HCT116 (cell line): ENCODE measurements at regions not wholly inside any gene's neighbourhood (a gene's known extent, or its start where the extent isn't known, plus 50 kb on each side); places are given as distances from the start of the nearest gene placed in this dataset.

ENCODE experiments used
- ATAC-seq: fragments of 200-7000 bp; cut with Tn5 transposase; 2 replicates; pipeline ENCODE4 v1.9.1; 2020; ENCODE audit warnings: mild to moderate bottlenecking, moderate library complexity
- BruUV-seq: library from RNA; stranded (reverse); fragments of 400-500 nt; replicated peaks from 2 replicates; lab custom pipeline; 2021; lab: Mats Ljungman, UMichigan
- CTCF ChIA-PET: fragments of 300-600 bp; sonication (Branson Sonifier 250); formaldehyde crosslinking; loops from one replicate; lab custom pipeline; 2021; ENCODE audit warnings: antibody characterized with exemption; lab: Charles Lee
- POLR2A ChIA-PET: fragments of 300-600, 350-600 bp; sonication (Branson Sonifier 250); formaldehyde crosslinking; loops from one replicate; lab custom pipeline; 2021; ENCODE audit warnings: antibody characterized with exemption; lab: Charles Lee
- RAD21 ChIA-PET, 2 experiments: fragments of 300-600 bp; sonication (Branson Sonifier 250); formaldehyde crosslinking; loops; one replicate each; lab custom pipeline; 2023; ENCODE audit warnings: low total read pairs in 2 of 2; ENCODE audit not compliant: uncharacterized antibody in 2 of 2, unreplicated experiment in 2 of 2, low non-redundant PET in 1 of 2; lab: Charles Lee
- DNase-seq: peaks from one replicate; pipeline ENCODE4 v3.0.0-alpha.2; 2010; ENCODE audit warnings: low read depth, low spot score
- H2AFZ ChIP-seq: fragments of 200-600 bp; shearing (Covaris generic), sonication (generic); 2 replicates; pipeline ENCODE4 v1.6.1; 2017; ENCODE audit warnings: low read depth, mixed run types, mixed read lengths, antibody characterized with exemption, low read length; ENCODE audit not compliant: poor library complexity, severe bottlenecking
- H3K27ac ChIP-seq: 2 replicates; pipeline ENCODE4 v1.5.1; 2012; ENCODE audit warnings: low read depth, low read length
- H3K27me3 ChIP-seq: fragments of 200-600 bp; sonication (generic); 2 replicates; pipeline ENCODE4 v1.6.1; 2016; ENCODE audit warnings: mixed run types, low read length, mixed read lengths; ENCODE audit not compliant: insufficient read depth
- H3K36me3 ChIP-seq, 2 experiments: fragments of 200-500 bp in 1 of 2; fragments of 200-600 bp in 1 of 2; sonication (Bioruptor generic) in 1 of 2; sonication (generic) in 1 of 2; 2 replicates each; pipeline versions ENCODE4 v1.5.1 to v1.6.1; 2014 to 2016; ENCODE audit warnings: low read length in 2 of 2, inconsistent platforms in 1 of 2, mixed read lengths in 1 of 2, mixed run types in 1 of 2; ENCODE audit not compliant: insufficient read depth in 2 of 2, control insufficient read depth in 1 of 2
- H3K4me1 ChIP-seq, 2 experiments: fragments of 200-600 bp in 1 of 2; sonication (generic) in 1 of 2; 2 replicates each; pipeline versions ENCODE4 v1.5.1 to v1.6.1; 2012 to 2017; ENCODE audit warnings: low read length in 2 of 2, inconsistent platforms in 1 of 2, mild to moderate bottlenecking in 1 of 2, mixed read lengths in 1 of 2, mixed run types in 1 of 2, moderate library complexity in 1 of 2; ENCODE audit not compliant: insufficient read depth in 2 of 2, control insufficient read depth in 1 of 2
- H3K4me2 ChIP-seq: fragments of 200-600 bp; sonication (generic); 2 replicates; pipeline ENCODE4 v1.6.1; 2017; ENCODE audit warnings: mixed run types, low read length, mixed read lengths
- H3K4me3 ChIP-seq, 2 experiments: fragments of 200-600 bp in 1 of 2; sonication (generic) in 1 of 2; replicated peaks in 1 of 2; 2 replicates each; pipeline ENCODE4 v1.5.1; 2011 to 2016; ENCODE audit warnings: low read length in 2 of 2, control low read depth in 1 of 2, low read depth in 1 of 2, mild to moderate bottlenecking in 1 of 2, mixed read lengths in 1 of 2, mixed run types in 1 of 2
- H3K79me2 ChIP-seq: fragments of 200-600 bp; sonication (generic); 2 replicates; pipeline ENCODE4 v1.6.1; 2017; ENCODE audit warnings: mild to moderate bottlenecking, mixed run types, low read length, moderate library complexity, mixed read lengths; ENCODE audit not compliant: insufficient read depth
- H3K9ac ChIP-seq: fragments of 200-600 bp; sonication (generic); 2 replicates; pipeline ENCODE4 v1.6.1; 2016; ENCODE audit warnings: low read length, mixed read lengths
- H3K9me2 ChIP-seq: fragments of 200-600 bp; sonication (generic), shearing (Covaris generic); 2 replicates; pipeline ENCODE4 v1.6.1; 2017; ENCODE audit warnings: mixed run types, mild to moderate bottlenecking, moderate library complexity; ENCODE audit not compliant: insufficient read depth
- H3K9me3 ChIP-seq, 2 experiments: fragments of 200-500 bp in 1 of 2; fragments of 200-600 bp in 1 of 2; sonication (Bioruptor generic) in 1 of 2; sonication (generic) in 1 of 2; 2 replicates each; pipeline ENCODE4 v1.6.1; 2014 to 2017; ENCODE audit warnings: low read length in 2 of 2, mixed read lengths in 2 of 2, inconsistent platforms in 1 of 2, low read depth in 1 of 2, mild to moderate bottlenecking in 1 of 2, mixed run types in 1 of 2, moderate library complexity in 1 of 2; ENCODE audit not compliant: control insufficient read depth in 1 of 2, insufficient read depth in 1 of 2
- H4K20me1 ChIP-seq: fragments of 200-600 bp; sonication (generic), shearing (Covaris generic); 2 replicates; pipeline ENCODE4 v1.6.1; 2017; ENCODE audit warnings: mixed run types, mild to moderate bottlenecking, moderate library complexity; ENCODE audit not compliant: insufficient read depth
- EGR1 ChIP-seq: IDR thresholded peaks from 2 replicates; pipeline ENCODE4 v1.6.1; 2012; ENCODE audit warnings: low read depth
- YY1 ChIP-seq: IDR thresholded peaks from 2 replicates; pipeline ENCODE4 v1.6.1; 2011; ENCODE audit warnings: low read length, low read depth, moderate library complexity, mild to moderate bottlenecking; ENCODE audit not compliant: insufficient replicate concordance; ENCODE audit errors: extremely low read depth
- ZNF274 ChIP-seq: fragments of 200-500 bp; sonication (Bioruptor generic); IDR thresholded peaks from 2 replicates; pipeline ENCODE4 v1.6.1; 2014; ENCODE audit warnings: mild to moderate bottlenecking, low read depth, low read length, inconsistent platforms
- intact Hi-C: fragments of 100-400 bp; cut with micrococcal nuclease; formaldehyde crosslinking; loops from 2 replicates; pipeline ENCODE4 v1.10.0; 2022
- TF ChIP-seq, protein P1 (sequence below): IDR thresholded peaks from 2 replicates; pipeline ENCODE4 v1.6.1; 2012; ENCODE audit warnings: low read depth

DNA sequence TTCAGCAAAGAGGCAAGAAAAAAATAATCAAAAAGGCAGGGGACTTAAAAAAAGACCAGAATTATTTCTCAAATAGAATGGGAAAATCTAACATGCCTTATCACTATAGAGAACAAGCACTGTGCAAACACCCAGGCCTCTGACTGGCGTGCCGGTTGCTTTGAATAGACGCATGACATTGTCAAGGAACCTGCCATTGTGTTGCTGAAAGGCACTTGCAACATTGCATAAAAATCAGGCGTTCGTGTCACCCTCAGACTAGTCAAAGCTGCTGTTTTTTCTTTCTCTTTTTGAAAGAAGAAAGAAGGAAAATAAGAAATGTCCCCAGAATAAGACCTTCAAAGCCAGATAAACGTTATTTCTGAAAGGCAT is 549.3 kb upstream of the CADM1 start:
- Histone ChIP-seq H3K4me1 (no peaks in the 10 kb centered on the region), H3K9ac (no peak overlapping the region), H3K27ac (no peak overlapping the region), H4K20me1 (no peaks in the 10 kb centered on the region), H3K9me3 (no peaks in the 10 kb centered on the region), H3K79me2 (no peaks in the 10 kb centered on the region), H3K4me2 (no peak overlapping the region), H3K27me3 (peaks cover 6% of the 10 kb centered on the region; the same call in 1 of the 2 replicates), H3K4me3 (no peak overlapping the region), H3K36me3 (no peaks in the 10 kb centered on the region), H3K9me2 (no peaks in the 10 kb centered on the region), H2AFZ (no peak overlapping the region)
- no peak for ATAC-seq
- CTCF ChIA-PET, result no interaction called here
- RAD21 ChIA-PET, result no interaction called here
- no peak for DNase-seq
- TF ChIP-seq YY1, result no peak
- no peak for TF ChIP-seq ZNF274
- no TSS peak for BruUV-seq
- POLR2A ChIA-PET, result no interaction called here
- intact Hi-C loops, result no loop called here

GRCh38 chr11:116052603-116053547 is 548.7 kb upstream of the CADM1 start:
- POLR2A ChIA-PET, result no interaction called here
- no TSS peak for BruUV-seq
- H3K4me3 ChIP-seq, result no peak overlapping the region
- H4K20me1 ChIP-seq, result no peaks in the 10 kb centered on the region
- RAD21 ChIA-PET, result no interaction called here
- H3K27ac ChIP-seq, result no peak overlapping the region
- DNase-seq (no peak), ATAC-seq (no peak)
- H3K9me2 ChIP-seq, result no peaks in the 10 kb centered on the region
- no peaks in the 10 kb centered on the region for H3K4me1 ChIP-seq
- CTCF ChIA-PET, result no interaction called here
- no peak overlapping the region for H3K4me2 ChIP-seq
- H2AFZ ChIP-seq, result no peak overlapping the region
- peaks cover 6% of the 10 kb centered on the region; the same call in 1 of the 2 replicates for H3K27me3 ChIP-seq
- intact Hi-C loops, result no loop called here
- H3K79me2 ChIP-seq, result no peaks in the 10 kb centered on the region
- no peaks in the 10 kb centered on the region for H3K9me3 ChIP-seq
- no peak overlapping the region for H3K9ac ChIP-seq
- H3K36me3 ChIP-seq, result no peaks in the 10 kb centered on the region
- no peak for TF ChIP-seq EGR1
- TF ChIP-seq, protein P1, sequence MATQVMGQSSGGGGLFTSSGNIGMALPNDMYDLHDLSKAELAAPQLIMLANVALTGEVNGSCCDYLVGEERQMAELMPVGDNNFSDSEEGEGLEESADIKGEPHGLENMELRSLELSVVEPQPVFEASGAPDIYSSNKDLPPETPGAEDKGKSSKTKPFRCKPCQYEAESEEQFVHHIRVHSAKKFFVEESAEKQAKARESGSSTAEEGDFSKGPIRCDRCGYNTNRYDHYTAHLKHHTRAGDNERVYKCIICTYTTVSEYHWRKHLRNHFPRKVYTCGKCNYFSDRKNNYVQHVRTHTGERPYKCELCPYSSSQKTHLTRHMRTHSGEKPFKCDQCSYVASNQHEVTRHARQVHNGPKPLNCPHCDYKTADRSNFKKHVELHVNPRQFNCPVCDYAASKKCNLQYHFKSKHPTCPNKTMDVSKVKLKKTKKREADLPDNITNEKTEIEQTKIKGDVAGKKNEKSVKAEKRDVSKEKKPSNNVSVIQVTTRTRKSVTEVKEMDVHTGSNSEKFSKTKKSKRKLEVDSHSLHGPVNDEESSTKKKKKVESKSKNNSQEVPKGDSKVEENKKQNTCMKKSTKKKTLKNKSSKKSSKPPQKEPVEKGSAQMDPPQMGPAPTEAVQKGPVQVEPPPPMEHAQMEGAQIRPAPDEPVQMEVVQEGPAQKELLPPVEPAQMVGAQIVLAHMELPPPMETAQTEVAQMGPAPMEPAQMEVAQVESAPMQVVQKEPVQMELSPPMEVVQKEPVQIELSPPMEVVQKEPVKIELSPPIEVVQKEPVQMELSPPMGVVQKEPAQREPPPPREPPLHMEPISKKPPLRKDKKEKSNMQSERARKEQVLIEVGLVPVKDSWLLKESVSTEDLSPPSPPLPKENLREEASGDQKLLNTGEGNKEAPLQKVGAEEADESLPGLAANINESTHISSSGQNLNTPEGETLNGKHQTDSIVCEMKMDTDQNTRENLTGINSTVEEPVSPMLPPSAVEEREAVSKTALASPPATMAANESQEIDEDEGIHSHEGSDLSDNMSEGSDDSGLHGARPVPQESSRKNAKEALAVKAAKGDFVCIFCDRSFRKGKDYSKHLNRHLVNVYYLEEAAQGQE, result no peak
- TF ChIP-seq, all 23 proteins: peak for 0
